Sigmoid colon (tissue), 4 donors: ENCODE measurements at regions not wholly inside any gene's neighbourhood (a gene's known extent, or its start where the extent isn't known, plus 50 kb on each side); places are given as distances from the start of the nearest gene placed in this dataset.

Source experiments
- EP300 ChIP-seq, 4 donors: sonication (generic); formaldehyde crosslinking; IDR thresholded peaks; one replicate each; pipeline ENCODE4 v1.6.1; 2017; ENCODE audit warnings: antibody characterized with exemption in 4 of 4
- POLR2A ChIP-seq, 2 donors: fragments of 450-650 bp; IDR thresholded peaks; one replicate each; pipeline ENCODE4 v1.6.1; 2016; ENCODE audit warnings: antibody characterized with exemption in 2 of 2, mild to moderate bottlenecking in 2 of 2, moderate library complexity in 2 of 2
- POLR2AphosphoS5 ChIP-seq, 4 donors: sonication (generic); formaldehyde crosslinking; IDR thresholded peaks; one replicate each; pipeline ENCODE4 v1.6.1; 2017; ENCODE audit warnings: antibody characterized with exemption in 4 of 4
- TF ChIP-seq, protein P1 (sequence below), 4 experiments: fragments of 450-650 bp in 3 of 4; fragments of 200-600 bp in 1 of 4; IDR thresholded peaks; one replicate each; pipeline ENCODE4 v1.5.1; 2016 to 2019; ENCODE audit warnings: antibody characterized with exemption in 4 of 4, mild to moderate bottlenecking in 3 of 4, moderate library complexity in 2 of 4

DNA sequence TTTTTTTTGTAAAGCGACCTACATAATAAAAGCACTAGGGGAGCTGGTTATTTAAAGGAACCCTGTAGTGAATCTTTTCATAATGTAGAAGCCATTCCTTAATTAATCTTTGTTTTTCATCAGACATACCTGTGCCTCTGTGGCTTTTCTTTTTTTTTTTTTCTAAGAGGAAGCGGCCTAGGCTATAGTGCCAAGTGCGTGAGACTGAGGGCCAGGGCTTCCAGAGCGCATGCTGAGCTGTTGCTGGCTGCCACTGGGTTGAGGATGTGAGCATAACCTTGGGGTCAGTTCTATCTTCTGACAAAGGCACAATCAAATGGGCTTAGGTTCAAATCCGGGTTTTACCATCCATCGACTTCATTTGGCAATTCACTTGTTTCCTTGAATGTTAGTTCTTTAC, 103.7 kb downstream of the NEUROD6 start:
- TF ChIP-seq POLR2A (IDR thresholded peaks at IDR 0.05) (no peak), POLR2AphosphoS5 (IDR thresholded peaks at IDR 0.05) (no peak), EP300 (IDR thresholded peaks at IDR 0.05) (no peak)
- TF ChIP-seq, protein P1, sequence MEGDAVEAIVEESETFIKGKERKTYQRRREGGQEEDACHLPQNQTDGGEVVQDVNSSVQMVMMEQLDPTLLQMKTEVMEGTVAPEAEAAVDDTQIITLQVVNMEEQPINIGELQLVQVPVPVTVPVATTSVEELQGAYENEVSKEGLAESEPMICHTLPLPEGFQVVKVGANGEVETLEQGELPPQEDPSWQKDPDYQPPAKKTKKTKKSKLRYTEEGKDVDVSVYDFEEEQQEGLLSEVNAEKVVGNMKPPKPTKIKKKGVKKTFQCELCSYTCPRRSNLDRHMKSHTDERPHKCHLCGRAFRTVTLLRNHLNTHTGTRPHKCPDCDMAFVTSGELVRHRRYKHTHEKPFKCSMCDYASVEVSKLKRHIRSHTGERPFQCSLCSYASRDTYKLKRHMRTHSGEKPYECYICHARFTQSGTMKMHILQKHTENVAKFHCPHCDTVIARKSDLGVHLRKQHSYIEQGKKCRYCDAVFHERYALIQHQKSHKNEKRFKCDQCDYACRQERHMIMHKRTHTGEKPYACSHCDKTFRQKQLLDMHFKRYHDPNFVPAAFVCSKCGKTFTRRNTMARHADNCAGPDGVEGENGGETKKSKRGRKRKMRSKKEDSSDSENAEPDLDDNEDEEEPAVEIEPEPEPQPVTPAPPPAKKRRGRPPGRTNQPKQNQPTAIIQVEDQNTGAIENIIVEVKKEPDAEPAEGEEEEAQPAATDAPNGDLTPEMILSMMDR (IDR thresholded peaks at IDR 0.05) = no peak
